ENCODE measurements at regions not wholly inside any gene's neighbourhood (a gene's known extent, or its start where the extent isn't known, plus 50 kb on each side); places are given as distances from the start of the nearest gene placed in this dataset.
"Not testable (repeated sequence)": the region's sequence is repeated elsewhere in the genome, so short reads cannot be mapped to it uniquely, and the experiment has no call there.

DNA sequence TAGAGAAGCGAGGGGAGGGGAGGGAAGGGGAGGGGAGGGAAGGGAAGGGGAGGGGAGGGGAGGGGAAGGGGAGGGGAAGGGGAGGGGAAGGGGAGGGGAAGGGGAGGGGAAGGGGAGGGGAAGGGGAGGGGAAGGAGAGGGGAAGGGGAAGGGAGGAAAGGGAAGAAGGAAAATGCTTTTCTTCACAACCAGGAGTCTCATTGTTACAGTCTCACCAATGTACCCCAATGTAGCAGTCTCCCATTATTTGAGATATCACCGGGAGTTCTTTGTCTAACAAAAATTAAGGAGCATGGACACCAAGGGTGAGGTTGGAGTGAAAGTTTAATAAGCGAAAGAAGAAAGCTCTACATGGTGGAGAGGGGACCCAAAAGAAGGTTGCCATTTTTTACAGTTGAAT is 1148.0 kb upstream of the ACVR2A start:
- H3K9ac ChIP-seq (ENCODE audit: low read depth, low read length); H3K4me1 ChIP-seq (ENCODE audit: insufficient read depth, low read length); H3K36me3 ChIP-seq (ENCODE audit: insufficient read depth, low read length): not testable (repeated sequence)
- peaks cover 18% of the 10 kb centered on the region for H3K9me3 ChIP-seq (ENCODE audit: control insufficient read depth, insufficient read depth, low read length)

DNA sequence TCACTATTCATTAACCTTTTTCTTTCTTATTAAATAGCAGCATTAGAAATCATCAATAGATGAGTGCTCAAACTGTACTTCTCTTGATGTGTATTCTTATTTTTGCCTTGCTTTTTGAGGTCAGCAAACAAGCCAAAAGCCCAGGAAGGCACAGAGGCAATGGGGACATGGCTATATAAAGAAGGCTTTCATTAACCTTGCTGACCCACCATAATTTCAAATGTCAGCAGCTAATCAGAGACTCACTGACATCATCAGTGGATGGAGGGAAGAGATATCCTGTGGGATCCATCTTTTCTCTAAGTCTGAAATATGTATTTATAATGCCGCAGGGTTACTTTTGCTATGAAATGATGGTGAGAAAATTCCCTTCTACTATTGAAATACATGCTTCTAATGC is 1162.8 kb upstream of the ACVR2A start:
- 0 out of 2 replicates have a peak, but pooled peaks cover 4% of the 10 kb centered on the region for H3K9me3 ChIP-seq (ENCODE audit: control insufficient read depth, insufficient read depth, low read length)
- no peaks in the 10 kb centered on the region; the same call in 1 of the 2 replicates for H3K4me1 ChIP-seq (ENCODE audit: insufficient read depth, low read length)
- no peak overlapping the region for H3K9ac ChIP-seq (ENCODE audit: low read depth, low read length)
- no peaks in the 10 kb centered on the region for H3K36me3 ChIP-seq (ENCODE audit: insufficient read depth, low read length)

DNA sequence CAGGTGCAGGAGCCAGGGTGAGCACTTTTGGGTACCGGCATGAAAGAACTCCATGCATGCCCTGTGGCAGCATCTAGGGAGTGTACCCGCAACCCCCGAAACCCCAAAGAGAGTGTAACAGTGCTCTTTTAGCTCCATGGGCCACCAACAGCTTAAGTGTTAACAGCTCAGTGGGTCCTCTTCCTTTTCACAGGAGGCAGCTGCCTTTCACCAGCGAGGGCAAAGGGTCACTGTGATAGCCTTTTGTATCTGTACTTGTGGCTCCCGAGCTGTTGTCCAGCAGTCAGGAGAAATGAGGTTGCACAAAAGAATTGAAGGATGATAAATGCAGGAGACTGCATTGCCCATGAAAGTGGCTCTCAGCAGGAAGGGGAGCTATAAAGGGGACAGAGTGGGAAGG is 1166.3 kb upstream of the ACVR2A start:
- H3K4me1 ChIP-seq (ENCODE audit: insufficient read depth, low read length), result peaks cover 7% of the 10 kb centered on the region; the same call in 1 of the 2 replicates

DNA sequence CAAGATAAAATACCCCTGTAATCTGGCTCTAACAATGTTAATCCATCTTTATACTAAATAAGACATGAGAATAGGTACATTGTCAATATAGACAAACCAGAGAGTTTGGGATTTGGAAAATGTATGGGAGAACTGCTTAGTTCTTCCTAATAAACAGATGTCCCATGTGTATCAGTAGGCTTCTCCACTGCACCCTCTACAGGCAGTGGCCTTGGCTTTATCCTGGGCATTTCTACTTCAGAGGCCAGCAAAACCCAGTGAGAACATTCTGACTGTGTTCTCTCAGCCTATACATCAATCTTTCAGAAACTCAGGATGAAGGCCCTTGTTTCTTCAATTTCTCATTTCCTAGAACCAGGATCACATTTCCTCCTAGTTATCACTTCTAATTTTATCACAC is 1167.5 kb upstream of the ACVR2A start:
- Histone ChIP-seq H3K9ac (ENCODE audit: low read depth, low read length) (no peak overlapping the region), H3K9me3 (ENCODE audit: control insufficient read depth, insufficient read depth, low read length) (no peaks in the 10 kb centered on the region), H3K36me3 (ENCODE audit: insufficient read depth, low read length) (no peaks in the 10 kb centered on the region), H3K4me1 (ENCODE audit: insufficient read depth, low read length) (peaks cover 7% of the 10 kb centered on the region; the same call in 1 of the 2 replicates)

More for the DNA sequence above, 1166.3 kb upstream of the ACVR2A start:
- Histone ChIP-seq H3K9me3 (ENCODE audit: control insufficient read depth, insufficient read depth, low read length) (0 out of 2 replicates have a peak, but pooled peaks cover 4% of the 10 kb centered on the region), H3K9ac (ENCODE audit: low read depth, low read length) (no peak overlapping the region), H3K36me3 (ENCODE audit: insufficient read depth, low read length) (no peaks in the 10 kb centered on the region)

DNA sequence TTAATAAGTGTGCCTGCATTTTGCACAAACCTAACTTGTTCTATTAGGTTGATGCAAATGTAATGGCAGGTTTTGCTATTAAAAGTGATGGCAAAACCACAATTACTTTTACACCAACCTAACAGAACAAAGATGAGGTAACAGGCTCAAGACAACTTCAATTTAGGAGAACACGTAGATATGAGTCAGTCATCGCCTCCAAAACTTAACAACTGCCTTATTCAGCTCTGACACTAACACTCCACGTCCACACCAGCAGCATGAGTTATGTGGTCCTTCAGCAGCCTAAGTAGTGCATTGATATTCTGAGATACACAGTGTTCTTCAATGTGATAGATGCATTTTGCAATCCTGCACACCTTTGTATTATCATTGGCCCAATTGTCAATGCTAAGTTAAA is 1175.1 kb upstream of the ACVR2A start:
- Histone ChIP-seq H3K4me1 (ENCODE audit: insufficient read depth, low read length) (peaks cover 7% of the 10 kb centered on the region; the same call in 1 of the 2 replicates), H3K36me3 (ENCODE audit: insufficient read depth, low read length) (no peaks in the 10 kb centered on the region), H3K9me3 (ENCODE audit: control insufficient read depth, insufficient read depth, low read length) (no peaks in the 10 kb centered on the region), H3K9ac (ENCODE audit: low read depth, low read length) (no peak overlapping the region)

DNA sequence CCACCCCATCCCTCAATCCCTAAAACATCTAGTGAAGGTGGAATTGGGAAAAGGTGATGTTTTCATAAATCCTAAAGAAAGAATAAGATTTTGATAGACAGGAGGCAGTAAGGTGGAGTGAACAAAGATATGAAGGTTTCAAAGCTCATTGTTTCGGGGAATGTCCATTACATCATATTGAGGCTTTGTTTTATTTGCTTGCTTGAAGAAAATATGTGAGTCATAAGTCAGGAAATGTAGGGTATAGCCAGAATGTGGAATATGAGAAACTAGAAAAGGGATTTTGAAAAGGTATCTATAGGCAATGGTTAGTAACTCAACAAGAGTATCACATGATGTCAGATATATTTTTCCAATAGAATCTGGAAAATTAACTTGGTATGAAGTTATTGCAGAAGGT is 1178.5 kb upstream of the ACVR2A start:
- H3K9me3 ChIP-seq (ENCODE audit: control insufficient read depth, insufficient read depth, low read length), result no peaks in the 10 kb centered on the region
- no peak overlapping the region for H3K9ac ChIP-seq (ENCODE audit: low read depth, low read length)
- H3K4me1 ChIP-seq (ENCODE audit: insufficient read depth, low read length), result peaks cover 6% of the 10 kb centered on the region; the same call in 1 of the 2 replicates
- no peaks in the 10 kb centered on the region for H3K36me3 ChIP-seq (ENCODE audit: insufficient read depth, low read length)

DNA sequence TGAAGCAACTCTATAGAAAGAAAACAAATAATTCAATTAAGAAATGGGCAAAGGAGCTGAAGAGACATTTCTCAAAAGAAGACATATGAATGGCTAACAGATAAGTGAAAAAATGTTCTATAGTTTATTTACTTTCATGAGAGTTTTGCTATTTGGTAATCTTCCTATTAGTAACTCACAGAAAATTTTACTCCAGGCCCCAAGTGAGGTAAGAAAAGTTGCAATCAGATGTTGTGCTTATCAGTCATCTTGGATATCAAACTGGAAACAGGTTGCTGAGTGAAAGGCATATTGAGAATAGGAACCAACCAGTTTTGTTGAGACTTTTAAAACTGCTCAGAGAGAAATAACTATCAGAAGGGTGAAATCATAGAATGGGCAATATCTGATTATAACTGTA is 1179.0 kb upstream of the ACVR2A start:
- no peaks in the 10 kb centered on the region for H3K9me3 ChIP-seq (ENCODE audit: control insufficient read depth, insufficient read depth, low read length)
- H3K4me1 ChIP-seq (ENCODE audit: insufficient read depth, low read length), result peaks cover 11% of the 10 kb centered on the region; the same call in 1 of the 2 replicates
- no peak overlapping the region for H3K9ac ChIP-seq (ENCODE audit: low read depth, low read length)
- no peaks in the 10 kb centered on the region for H3K36me3 ChIP-seq (ENCODE audit: insufficient read depth, low read length)

DNA sequence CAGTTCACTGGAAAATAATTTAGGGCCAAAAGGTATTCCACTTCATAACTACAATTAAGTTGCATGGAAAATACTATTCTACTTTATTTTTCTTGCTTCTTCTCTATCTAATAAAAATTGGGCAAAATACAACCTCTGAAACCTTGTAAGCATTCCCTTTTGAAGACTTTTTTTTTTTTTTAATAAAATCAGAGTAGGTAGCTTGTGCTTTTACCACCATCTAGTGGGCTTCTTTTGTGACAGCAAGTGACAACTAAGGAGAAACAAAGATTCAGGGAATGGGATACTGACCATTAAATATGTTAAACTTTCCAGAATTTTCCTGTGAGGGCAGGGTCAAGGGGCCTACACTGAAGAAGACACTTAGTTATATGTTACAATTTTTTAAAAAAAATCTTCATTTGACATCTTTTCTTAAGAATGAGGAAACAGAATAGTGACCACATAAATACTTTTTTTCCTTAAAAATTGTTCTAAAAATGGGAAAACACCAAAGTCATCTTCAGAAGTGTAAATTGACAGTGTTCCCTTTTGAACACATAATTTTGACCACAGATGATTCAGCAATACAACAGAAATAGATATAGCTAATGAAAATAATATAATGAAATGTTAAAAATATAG is 1183.2 kb upstream of the ACVR2A start:
- H3K9ac ChIP-seq (ENCODE audit: low read depth, low read length), result no peak overlapping the region
- peaks cover 21% of the 10 kb centered on the region; the same call in 1 of the 2 replicates for H3K4me1 ChIP-seq (ENCODE audit: insufficient read depth, low read length)
- no peaks in the 10 kb centered on the region for H3K36me3 ChIP-seq (ENCODE audit: insufficient read depth, low read length)
- peaks cover 5% of the 10 kb centered on the region for H3K9me3 ChIP-seq (ENCODE audit: control insufficient read depth, insufficient read depth, low read length)

DNA sequence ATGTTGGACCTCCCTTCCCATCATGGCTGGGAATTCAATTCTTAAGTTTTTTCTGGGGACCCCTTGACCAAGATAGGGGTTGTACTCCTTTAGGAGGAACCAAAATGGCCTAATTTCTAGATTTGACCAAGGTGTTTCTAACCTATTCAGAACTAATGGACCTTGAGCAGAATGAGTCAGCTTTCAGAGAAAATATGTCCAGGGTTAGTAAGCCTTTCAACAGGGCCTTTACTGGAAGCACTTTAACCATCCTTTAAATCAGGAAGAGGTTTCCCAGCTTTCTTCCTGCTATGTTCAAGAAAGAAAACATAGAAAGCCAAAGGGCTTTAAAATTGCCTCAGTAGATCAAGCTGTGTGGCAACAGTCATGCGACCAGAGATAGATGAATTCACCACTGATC is 1184.9 kb upstream of the ACVR2A start:
- no peak overlapping the region for H3K9ac ChIP-seq (ENCODE audit: low read depth, low read length)
- peaks cover 9% of the 10 kb centered on the region for H3K9me3 ChIP-seq (ENCODE audit: control insufficient read depth, insufficient read depth, low read length)
- H3K36me3 ChIP-seq (ENCODE audit: insufficient read depth, low read length), result no peaks in the 10 kb centered on the region
- H3K4me1 ChIP-seq (ENCODE audit: insufficient read depth, low read length), result peaks cover 21% of the 10 kb centered on the region; the same call in 1 of the 2 replicates

DNA sequence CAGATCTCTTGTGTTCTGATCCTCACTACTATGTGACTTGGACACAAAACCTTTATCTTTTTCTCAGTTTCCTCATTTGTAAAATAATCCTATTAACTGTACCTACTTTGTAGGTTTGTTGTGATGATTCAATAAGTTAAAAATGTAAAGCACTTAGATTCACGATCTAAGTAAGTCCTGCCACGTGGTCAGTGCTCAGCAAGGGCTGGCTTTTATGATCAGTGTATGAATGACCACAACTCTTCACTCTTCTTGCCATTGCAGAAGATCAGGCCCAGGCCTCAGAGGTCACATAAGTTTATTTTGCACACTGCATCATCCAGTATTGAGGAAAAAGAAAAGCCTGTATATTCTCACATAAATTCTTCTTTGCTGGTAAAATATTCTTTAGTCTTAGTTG is 1192.5 kb upstream of the ACVR2A start:
- Histone ChIP-seq H3K4me1 (ENCODE audit: insufficient read depth, low read length) (no peaks in the 10 kb centered on the region), H3K9me3 (ENCODE audit: control insufficient read depth, insufficient read depth, low read length) (peaks cover 10% of the 10 kb centered on the region), H3K36me3 (ENCODE audit: insufficient read depth, low read length) (no peaks in the 10 kb centered on the region; the same call in 1 of the 2 replicates), H3K9ac (ENCODE audit: low read depth, low read length) (no peak overlapping the region)

DNA sequence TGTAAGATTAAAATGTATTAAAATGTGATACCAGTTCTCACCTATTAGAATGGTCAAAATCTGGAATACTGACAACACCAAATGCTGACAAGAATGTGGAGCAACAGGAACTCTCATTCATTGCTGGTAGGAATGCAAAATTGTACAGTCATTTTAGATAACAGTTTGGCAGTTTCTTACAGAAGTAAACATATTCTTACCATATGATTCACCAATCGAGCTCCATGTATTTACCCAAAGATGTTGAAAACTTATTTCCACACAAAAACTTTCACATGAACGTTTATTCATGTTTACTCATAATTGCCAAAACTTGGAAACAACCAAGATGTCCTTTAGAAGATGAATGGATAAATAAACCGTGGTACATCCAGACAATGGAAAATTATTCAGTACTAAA is 1193.5 kb upstream of the ACVR2A start:
- no peak overlapping the region for H3K9ac ChIP-seq (ENCODE audit: low read depth, low read length)
- no peaks in the 10 kb centered on the region; the same call in 1 of the 2 replicates for H3K36me3 ChIP-seq (ENCODE audit: insufficient read depth, low read length)
- H3K9me3 ChIP-seq (ENCODE audit: control insufficient read depth, insufficient read depth, low read length), result peaks cover 5% of the 10 kb centered on the region
- no peaks in the 10 kb centered on the region for H3K4me1 ChIP-seq (ENCODE audit: insufficient read depth, low read length)

DNA sequence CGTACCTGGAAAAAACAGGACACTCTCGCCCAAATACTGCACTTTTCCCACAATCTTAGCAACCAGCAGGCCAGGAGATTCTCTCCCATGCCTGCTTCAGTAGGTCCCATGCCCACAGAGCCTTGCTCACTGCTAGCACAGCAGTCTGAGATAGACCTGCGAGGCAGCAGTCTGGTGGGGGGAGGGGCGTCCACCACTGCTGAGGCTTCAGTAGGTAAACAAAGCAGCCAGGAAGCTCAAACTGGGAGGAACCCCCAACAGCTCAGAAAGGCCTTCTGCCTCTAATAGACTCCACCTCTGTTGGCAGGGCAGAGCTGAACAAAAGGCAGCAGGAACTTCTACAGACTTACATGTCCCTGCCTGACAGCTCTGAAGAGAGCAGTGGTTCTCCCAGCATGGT is 1202.8 kb upstream of the ACVR2A start:
- Histone ChIP-seq H3K9ac (ENCODE audit: low read depth, low read length) (no peak overlapping the region), H3K4me1 (ENCODE audit: insufficient read depth, low read length) (no peaks in the 10 kb centered on the region), H3K9me3 (ENCODE audit: control insufficient read depth, insufficient read depth, low read length) (peaks cover 8% of the 10 kb centered on the region), H3K36me3 (ENCODE audit: insufficient read depth, low read length) (no peaks in the 10 kb centered on the region)

DNA sequence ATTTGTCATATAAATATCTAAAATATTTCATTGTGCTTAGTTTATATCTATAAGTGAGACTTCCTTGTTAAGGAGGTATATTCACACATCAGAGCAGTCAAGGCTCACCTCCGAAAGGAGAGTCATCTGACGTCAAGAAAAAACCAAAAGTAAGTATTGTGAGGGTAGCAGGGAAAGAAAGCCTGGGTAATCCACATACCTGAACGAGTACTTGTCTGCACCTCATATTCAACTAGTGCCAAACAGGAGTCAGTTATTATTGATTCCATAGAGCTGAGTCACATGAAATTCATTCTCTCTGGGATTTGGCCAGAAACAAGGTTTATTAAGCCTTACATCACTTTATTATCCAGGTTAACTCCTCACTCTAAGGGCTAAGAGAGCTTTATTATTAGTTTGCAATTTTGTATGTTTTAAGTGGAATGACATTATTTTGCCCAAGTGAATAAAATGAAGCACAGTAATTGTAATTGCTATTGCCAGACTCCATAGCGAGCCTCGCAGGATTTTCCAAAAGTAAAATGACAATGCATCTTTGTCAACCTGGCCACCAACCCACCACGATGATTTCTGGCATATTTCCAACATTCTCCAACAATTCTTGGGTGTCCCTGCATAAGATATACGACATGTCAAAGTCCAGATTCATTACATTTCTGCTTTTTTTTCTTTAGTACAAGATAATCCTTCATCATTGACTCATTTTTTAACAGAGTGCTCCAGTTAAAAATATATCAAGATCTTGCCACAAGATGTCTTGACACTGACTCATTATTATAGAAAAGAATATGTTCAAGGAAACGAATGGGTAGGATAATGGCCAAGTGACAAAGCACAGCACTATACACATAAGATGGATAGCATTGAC is 1210.4 kb upstream of the ACVR2A start:
- no peaks in the 10 kb centered on the region for H3K4me1 ChIP-seq (ENCODE audit: insufficient read depth, low read length)
- no peaks in the 10 kb centered on the region for H3K9me3 ChIP-seq (ENCODE audit: control insufficient read depth, insufficient read depth, low read length)
- H3K9ac ChIP-seq (ENCODE audit: low read depth, low read length), result no peak overlapping the region
- no peaks in the 10 kb centered on the region for H3K36me3 ChIP-seq (ENCODE audit: insufficient read depth, low read length)

DNA sequence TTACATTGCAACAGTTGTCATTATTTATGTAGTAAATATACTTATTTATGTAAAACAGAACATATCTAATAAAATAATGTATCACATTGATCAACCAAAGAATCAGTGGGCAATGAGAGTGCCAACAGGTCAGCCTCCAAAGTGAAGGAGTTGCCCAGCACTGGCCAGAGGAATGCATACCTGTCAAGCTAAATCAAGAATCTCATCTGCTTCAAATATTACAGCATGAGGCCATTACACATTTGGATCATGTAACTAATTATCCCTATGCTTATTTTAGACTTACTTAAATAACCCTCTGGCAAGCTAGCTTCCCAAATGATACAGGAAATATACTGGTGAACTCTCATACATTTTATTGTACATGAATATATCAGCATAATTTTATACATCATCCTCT is 1211.7 kb upstream of the ACVR2A start:
- no peaks in the 10 kb centered on the region for H3K36me3 ChIP-seq (ENCODE audit: insufficient read depth, low read length)
- H3K9me3 ChIP-seq (ENCODE audit: control insufficient read depth, insufficient read depth, low read length), result no peaks in the 10 kb centered on the region
- H3K4me1 ChIP-seq (ENCODE audit: insufficient read depth, low read length), result no peaks in the 10 kb centered on the region
- no peak overlapping the region for H3K9ac ChIP-seq (ENCODE audit: low read depth, low read length)

DNA sequence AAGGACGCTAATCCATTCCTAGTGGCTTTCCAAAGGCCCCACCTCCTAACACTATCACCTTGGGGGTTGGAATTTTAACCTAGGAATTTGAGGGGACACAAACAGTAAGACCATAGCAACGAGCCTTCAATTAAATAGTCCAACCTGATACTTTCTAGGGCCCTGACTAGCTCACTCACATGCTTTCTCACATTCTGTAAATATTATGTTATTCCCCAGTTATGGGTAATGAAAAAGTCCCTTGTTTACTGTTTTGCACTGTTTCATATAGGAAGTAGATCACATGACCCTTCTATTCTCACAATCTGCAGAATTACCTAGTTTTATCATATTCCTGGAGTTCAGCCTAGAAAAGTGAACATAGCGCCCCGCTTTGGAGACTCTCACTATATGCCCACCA is 1212.1 kb upstream of the ACVR2A start:
- H3K9me3 ChIP-seq (ENCODE audit: control insufficient read depth, insufficient read depth, low read length), result no peaks in the 10 kb centered on the region
- no peaks in the 10 kb centered on the region for H3K36me3 ChIP-seq (ENCODE audit: insufficient read depth, low read length)

More for the DNA sequence above, 1212.1 kb upstream of the ACVR2A start:
- no peaks in the 10 kb centered on the region for H3K4me1 ChIP-seq (ENCODE audit: insufficient read depth, low read length)
- H3K9ac ChIP-seq (ENCODE audit: low read depth, low read length), result no peak overlapping the region
